ES-I3 (cell line): ENCODE measurements at regions not wholly inside any gene's neighbourhood (a gene's known extent, or its start where the extent isn't known, plus 50 kb on each side); places are given as distances from the start of the nearest gene placed in this dataset.
"Not testable (repeated sequence)": the region's sequence is repeated elsewhere in the genome, so short reads cannot be mapped to it uniquely, and the experiment has no call there.

Source experiments
- H3K36me3 ChIP-seq: 2 replicates; pipeline ENCODE4 v1.6.1; 2013; ENCODE audit warnings: mild to moderate bottlenecking, low read length, control low read depth, moderate library complexity; ENCODE audit not compliant: insufficient read depth
- H3K4me1 ChIP-seq: 2 replicates; pipeline ENCODE4 v1.6.1; 2013; ENCODE audit warnings: mild to moderate bottlenecking, control low read depth, low read length; ENCODE audit not compliant: insufficient read depth
- H3K9ac ChIP-seq: 2 replicates; pipeline ENCODE4 v1.6.1; 2013; ENCODE audit warnings: low read depth, mild to moderate bottlenecking, low read length, moderate library complexity
- H3K9me3 ChIP-seq: 2 replicates; pipeline ENCODE4 v1.6.1; 2013; ENCODE audit warnings: mild to moderate bottlenecking, low read length, moderate library complexity; ENCODE audit not compliant: control insufficient read depth, insufficient read depth

DNA sequence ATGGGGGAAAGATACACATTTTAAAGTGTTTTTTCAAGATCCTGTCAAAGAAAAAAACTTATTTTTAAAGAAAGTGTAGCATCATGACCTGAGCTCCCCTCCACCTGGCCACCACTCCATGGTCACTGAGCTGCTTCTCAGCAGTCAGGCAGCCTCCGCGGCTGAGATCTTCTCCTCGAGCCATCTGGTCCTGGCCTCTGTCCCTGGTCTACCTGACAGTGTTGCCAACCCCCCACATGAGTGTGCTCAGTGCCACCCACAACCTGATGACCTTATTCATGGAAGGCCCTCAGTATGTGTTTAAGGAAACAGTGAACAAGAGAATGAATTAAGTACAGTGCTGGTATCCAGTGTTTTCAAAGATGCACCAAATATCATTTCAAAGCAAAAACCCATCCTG, 694.5 kb upstream of the NRP1 start:
- no peaks in the 10 kb centered on the region for H3K36me3 ChIP-seq

GRCh38 chr10:34024693-34025425, 690.4 kb upstream of the NRP1 start:
- no peaks in the 10 kb centered on the region for H3K9me3 ChIP-seq
- no peaks in the 10 kb centered on the region for H3K4me1 ChIP-seq

More for the DNA sequence above, 694.5 kb upstream of the NRP1 start:
- H3K4me1 ChIP-seq = no peaks in the 10 kb centered on the region
- H3K9ac ChIP-seq = no peak overlapping the region
- no peaks in the 10 kb centered on the region for H3K9me3 ChIP-seq

DNA sequence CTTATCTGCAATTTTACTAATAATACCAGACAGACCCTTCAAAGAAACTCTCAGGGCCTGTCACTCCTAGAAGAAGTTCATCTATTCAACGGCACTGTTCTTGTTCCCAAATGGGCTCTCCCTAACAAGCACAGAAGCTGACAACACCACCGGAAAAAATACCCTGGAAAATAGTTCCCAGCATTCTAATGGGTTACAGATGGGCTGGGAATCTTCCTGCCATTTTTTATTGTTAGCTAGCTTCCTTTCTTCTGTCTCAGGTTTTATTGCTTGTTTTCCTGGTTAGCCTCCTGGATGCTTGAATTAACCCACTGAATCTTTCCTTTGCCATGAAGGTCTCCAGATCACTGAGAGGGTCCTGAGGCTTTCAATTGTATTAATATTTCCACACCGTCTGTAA, 689.8 kb upstream of the NRP1 start:
- Histone ChIP-seq H3K9me3 (no peaks in the 10 kb centered on the region), H3K36me3 (no peaks in the 10 kb centered on the region), H3K4me1 (no peaks in the 10 kb centered on the region), H3K9ac (no peak overlapping the region)

More at GRCh38 chr10:34024693-34025425, 690.4 kb upstream of the NRP1 start:
- Histone ChIP-seq H3K9ac (no peak overlapping the region), H3K36me3 (no peaks in the 10 kb centered on the region)

GRCh38 chr10:34022195-34022594, 687.7 kb upstream of the NRP1 start:
- Histone ChIP-seq H3K4me1 (no peaks in the 10 kb centered on the region), H3K36me3 (no peaks in the 10 kb centered on the region), H3K9me3 (no peaks in the 10 kb centered on the region), H3K9ac (no peak overlapping the region)

- H3K4me1 ChIP-seq = peaks cover 8% of the 10 kb centered on the region; the same call in 1 of the 2 replicates
- H3K9ac ChIP-seq = no peak overlapping the region
- H3K36me3 ChIP-seq = no peaks in the 10 kb centered on the region
- H3K9me3 ChIP-seq = no peaks in the 10 kb centered on the region
Observed at GRCh38 chr10:34018784-34019183, 684.3 kb upstream of the NRP1 start.

- Histone ChIP-seq H3K9ac (no peak overlapping the region), H3K36me3 (no peaks in the 10 kb centered on the region), H3K9me3 (no peaks in the 10 kb centered on the region), H3K4me1 (peaks cover 8% of the 10 kb centered on the region; the same call in 1 of the 2 replicates)
Observed at GRCh38 chr10:34018129-34018528, 683.7 kb upstream of the NRP1 start.

- Histone ChIP-seq H3K36me3 (no peaks in the 10 kb centered on the region), H3K9me3 (no peaks in the 10 kb centered on the region), H3K9ac (no peak overlapping the region), H3K4me1 (peaks cover 8% of the 10 kb centered on the region; the same call in 1 of the 2 replicates)
Observed at GRCh38 chr10:34017281-34017680, 682.8 kb upstream of the NRP1 start.

GRCh38 chr10:34016576-34016975, 682.1 kb upstream of the NRP1 start:
- Histone ChIP-seq H3K9ac (no peak overlapping the region), H3K9me3 (no peaks in the 10 kb centered on the region), H3K4me1 (peaks cover 8% of the 10 kb centered on the region; the same call in 1 of the 2 replicates), H3K36me3 (no peaks in the 10 kb centered on the region)

DNA sequence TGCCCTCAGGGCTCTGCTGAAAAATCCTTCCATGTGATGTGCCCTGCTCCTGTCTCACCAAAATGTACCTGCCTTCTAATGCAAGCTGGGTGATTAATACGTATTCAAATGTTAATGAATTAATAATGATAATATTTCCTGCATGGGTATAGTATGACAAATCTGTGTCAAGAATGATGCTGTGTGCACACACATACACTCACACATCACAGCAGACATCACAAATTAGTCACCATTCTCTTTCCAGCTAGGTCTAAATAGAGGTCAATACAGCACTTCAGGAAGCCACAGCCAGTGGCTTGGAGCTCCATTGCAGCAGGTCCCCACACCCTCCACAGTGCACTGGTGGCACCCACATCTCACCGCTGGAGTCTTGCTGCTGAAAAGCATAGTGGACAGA, 681.2 kb upstream of the NRP1 start:
- no peaks in the 10 kb centered on the region for H3K36me3 ChIP-seq
- H3K4me1 ChIP-seq = peaks cover 8% of the 10 kb centered on the region; the same call in 1 of the 2 replicates
- H3K9me3 ChIP-seq = no peaks in the 10 kb centered on the region

GRCh38 chr10:34013235-34013634, 678.8 kb upstream of the NRP1 start:
- peaks cover 8% of the 10 kb centered on the region; the same call in 1 of the 2 replicates for H3K4me1 ChIP-seq
- H3K9me3 ChIP-seq = no peaks in the 10 kb centered on the region
- H3K36me3 ChIP-seq = no peaks in the 10 kb centered on the region
- no peak overlapping the region for H3K9ac ChIP-seq

More for the DNA sequence above, 681.2 kb upstream of the NRP1 start:
- no peak overlapping the region for H3K9ac ChIP-seq

GRCh38 chr10:34010891-34011290, 676.4 kb upstream of the NRP1 start:
- Histone ChIP-seq H3K4me1 (0 out of 2 replicates have a peak, but pooled peaks cover 1% of the 10 kb centered on the region), H3K9ac (no peak overlapping the region), H3K36me3 (no peaks in the 10 kb centered on the region), H3K9me3 (no peaks in the 10 kb centered on the region)

DNA sequence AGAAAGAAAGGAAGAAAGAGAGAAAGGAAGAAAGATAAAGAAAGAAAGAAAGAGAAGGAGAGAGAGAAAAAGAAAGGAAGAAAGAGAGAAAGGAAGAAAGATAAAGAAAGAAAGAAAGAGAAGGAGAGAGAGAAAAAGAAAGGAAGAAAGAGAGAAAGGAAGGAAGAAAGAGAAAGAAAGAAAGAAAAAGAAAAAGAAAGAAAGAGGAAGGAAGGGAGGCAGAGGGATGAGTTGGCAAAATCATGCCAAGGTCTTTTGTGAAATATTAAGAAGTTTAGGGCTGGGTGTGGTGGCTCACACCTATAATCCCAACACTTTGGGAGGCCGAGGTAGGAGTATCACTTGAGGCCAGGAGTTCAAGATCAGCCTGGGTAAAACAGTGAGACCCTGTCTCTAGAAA, 675.8 kb upstream of the NRP1 start:
- not testable (repeated sequence) for H3K9ac ChIP-seq, H3K9me3 ChIP-seq, H3K4me1 ChIP-seq, H3K36me3 ChIP-seq

GRCh38 chr10:34008656-34009055, 674.2 kb upstream of the NRP1 start:
- no peaks in the 10 kb centered on the region for H3K4me1 ChIP-seq
- no peak overlapping the region for H3K9ac ChIP-seq
- no peaks in the 10 kb centered on the region for H3K9me3 ChIP-seq
- H3K36me3 ChIP-seq = no peaks in the 10 kb centered on the region

- Histone ChIP-seq H3K9ac (no peak overlapping the region), H3K36me3 (no peaks in the 10 kb centered on the region)
Observed at GRCh38 chr10:34006471-34006870, 672.0 kb upstream of the NRP1 start.

DNA sequence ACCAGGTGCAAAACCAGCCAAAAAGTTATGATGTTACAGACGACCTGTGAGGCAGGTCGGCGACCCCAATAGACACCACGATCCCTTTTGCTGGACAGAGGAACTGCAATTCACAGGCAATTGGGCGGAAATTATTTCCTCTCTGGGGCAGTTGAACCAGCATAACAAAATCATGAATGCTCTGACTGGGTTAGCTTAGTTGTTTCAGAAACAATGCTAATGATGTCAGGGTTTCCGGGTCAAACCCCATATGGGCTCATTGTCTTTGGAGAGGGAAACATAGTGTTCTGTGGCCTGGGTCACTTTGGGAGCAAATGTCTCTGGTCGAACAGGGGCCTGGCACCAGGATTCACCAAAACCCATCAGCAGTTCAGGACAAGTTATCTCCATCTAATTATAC, 669.1 kb upstream of the NRP1 start:
- no peaks in the 10 kb centered on the region for H3K36me3 ChIP-seq
- H3K4me1 ChIP-seq = no peaks in the 10 kb centered on the region
- peaks cover 4% of the 10 kb centered on the region; the same call in 1 of the 2 replicates for H3K9me3 ChIP-seq
- no peak overlapping the region for H3K9ac ChIP-seq

More at GRCh38 chr10:34006471-34006870, 672.0 kb upstream of the NRP1 start:
- no peaks in the 10 kb centered on the region for H3K4me1 ChIP-seq
- H3K9me3 ChIP-seq = no peaks in the 10 kb centered on the region
